NOMO-1 treated with DMSO at 0.1 percent for 48 hours (cell line): ENCODE measurements at regions not wholly inside any gene's neighbourhood (a gene's known extent, or its start where the extent isn't known, plus 50 kb on each side); places are given as distances from the start of the nearest gene placed in this dataset.
"Not testable (repeated sequence)": the region's sequence is repeated elsewhere in the genome, so short reads cannot be mapped to it uniquely, and the experiment has no call there.

Experiments
- DNase-seq: peaks from one replicate; lab custom pipeline; 2025; ENCODE audit not compliant: unreplicated experiment; lab: John Stamatoyannopoulos, UW

DNA sequence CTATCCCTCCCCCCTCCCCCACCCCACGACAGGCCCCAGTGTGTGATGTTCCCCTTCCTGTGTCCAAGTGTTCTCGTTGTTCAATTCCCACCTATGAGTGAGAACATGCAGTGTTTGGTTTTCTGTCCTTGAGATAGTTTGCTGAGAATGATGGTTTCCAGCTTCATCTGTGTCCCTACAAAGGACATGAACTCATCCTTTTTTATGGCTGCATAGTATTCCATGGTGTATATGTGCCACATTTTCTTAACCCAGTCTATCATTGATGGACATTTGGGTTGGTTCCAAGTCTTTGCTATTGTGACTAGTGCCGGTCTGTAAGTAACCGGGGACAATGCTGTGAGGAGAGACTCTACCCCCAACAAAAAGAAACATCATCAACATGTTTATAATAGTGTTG lies 217.2 kb downstream of the SEC23IP start:
- DNase-seq = not testable (repeated sequence)

DNA sequence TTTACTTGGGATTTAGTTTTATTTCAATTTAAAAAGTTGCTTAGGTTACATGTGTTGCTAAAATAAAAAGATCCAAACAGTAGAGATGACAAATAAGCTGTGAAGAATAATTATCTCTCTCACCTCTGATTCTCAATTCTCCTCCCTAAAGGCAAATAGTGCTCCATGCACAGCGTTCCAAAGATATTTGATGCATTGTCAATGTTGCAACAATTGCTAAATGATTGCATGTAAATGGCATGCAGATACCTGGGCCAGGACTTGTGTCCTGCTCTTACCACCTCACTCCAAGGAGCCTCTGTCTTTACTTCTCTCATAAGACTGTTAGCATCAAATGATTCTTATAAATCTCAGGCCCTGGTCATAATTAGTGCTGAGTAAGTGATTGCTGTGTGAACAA lies 217.7 kb downstream of the SEC23IP start:
- no peak for DNase-seq

DNA sequence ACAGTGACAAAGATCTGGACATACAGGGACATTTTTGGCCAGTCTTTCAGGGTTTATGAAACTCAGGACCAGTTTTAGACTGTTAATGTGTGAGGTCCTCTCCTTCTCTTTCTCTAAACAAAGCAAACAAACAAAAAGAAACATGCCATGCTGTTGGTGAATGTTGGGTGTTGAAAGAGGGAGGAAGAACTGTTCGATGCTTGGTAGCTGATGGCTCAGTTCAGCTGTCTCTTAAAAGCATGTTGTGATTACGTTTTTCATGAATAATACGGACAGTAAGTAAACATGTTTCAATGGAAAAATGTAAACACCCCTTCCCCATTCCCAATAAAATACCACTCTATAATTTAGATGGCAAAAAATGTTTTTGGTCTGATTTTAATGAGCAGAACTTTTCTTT lies 219.1 kb downstream of the SEC23IP start:
- no peak for DNase-seq

DNA sequence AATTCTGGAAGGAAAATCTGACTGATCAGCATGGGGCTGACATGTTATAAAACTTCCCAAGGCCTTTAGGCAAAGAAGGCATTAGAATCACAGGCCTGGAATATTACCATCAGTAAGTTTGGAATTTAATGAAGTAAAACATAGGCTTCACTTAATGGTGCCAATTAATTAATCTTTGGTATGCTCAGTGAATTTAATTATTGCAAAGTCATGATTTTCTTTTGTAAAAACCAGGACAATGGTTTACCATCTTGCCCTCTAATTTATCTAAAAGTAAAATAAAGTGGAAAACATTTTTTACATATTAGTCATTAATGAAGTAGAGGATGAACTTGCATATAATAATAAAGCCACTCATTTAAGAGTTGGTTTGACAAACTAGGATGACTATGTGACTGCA lies 220.3 kb downstream of the SEC23IP start:
- no peak for DNase-seq

DNA sequence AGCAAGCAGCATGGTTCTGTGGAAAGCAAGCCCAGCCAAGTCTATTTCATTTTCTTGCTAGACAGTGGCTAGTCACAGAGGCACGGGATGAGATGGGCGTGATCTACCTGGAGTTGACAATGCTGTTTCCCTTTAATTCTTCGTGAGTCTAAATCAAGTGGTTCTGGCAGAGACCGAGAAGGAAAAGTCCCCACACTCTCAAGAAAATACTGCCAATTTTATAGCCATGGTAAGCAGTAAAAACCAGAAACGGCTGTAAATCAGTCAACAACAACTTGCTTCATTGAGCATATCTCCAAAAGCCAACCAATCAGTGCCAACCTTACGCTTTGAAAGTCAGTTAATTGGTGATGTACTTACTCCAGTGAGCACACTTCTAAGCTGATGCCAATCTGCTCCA lies 223.4 kb downstream of the SEC23IP start:
- DNase-seq = no peak

DNA sequence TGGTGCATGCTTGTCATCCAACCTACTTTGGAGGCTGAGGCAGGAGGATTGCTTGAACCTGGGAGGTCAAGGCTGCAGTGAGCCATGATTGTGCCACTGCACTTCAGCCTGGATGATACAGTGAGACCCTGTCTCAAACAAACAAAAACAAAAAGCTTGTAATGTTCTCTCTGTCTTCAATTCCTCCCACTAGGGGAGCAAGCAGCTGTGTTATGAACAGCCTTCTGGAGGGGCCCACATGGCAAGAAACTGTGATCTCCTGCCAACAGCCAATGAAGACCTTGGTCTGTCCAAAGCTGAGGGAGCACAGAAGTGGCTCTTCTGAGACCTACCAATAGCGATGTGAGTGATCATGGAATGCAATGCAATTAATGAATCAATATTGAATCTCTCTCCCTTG lies 229.2 kb downstream of the SEC23IP start:
- DNase-seq = no peak

DNA sequence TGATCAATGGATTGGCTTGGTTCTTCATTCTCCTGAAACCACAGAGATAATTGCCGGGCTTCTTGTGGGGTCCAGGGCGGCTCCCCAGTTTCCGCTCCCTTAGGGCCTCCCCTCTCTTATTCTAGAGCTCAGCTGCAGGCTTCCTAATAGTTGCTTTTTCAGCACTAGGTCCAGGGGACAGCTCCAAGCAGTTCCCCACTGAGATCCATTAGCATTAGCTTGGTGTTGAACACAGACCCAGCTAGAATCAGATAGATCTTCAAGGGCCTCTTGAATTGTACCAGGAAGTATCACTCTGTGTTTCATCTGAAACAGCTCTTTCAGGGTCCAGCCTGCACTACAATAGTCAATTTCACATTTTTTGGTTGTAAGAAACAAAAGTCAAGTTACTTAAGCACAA lies 238.7 kb downstream of the SEC23IP start:
- DNase-seq = peak; percentile 1

DNA sequence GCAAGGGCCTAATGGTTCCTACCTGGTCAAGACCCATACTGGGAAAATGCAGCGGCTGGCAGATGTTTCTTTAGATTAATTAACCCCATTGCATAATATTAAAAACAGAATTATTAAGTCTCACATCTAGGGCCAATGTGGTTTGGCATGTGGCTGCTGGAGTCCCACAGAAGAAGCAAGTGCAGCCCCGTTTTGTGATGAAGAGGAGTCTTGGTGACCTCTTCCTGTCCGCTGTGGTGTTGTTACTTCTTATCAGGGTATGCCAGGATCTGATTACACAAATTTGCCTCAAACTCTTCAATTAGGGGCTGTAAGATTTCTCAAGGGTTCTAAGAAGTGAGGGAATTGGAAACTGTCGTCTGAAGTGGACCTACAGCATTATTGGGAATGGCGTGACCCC lies 240.3 kb downstream of the SEC23IP start:
- no peak for DNase-seq

DNA sequence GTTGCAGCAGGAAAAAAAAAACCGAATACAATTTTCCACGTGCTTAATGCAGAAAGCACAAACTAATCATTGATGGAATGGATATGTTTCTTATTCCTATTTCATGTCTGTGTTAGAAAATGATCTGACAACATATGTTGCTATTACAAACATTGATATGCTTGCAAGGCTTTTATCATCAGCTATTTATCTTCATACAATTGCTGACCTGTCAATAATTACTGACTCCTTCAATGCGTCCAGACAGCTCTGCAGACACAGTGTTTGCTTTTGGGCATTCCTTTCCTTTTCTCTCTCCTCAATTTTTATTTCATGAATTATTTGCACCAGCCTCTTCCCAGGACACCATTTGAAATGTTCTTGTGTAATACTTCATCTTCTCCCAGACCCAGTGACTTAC lies 246.2 kb downstream of the SEC23IP start:
- DNase-seq = no peak

DNA sequence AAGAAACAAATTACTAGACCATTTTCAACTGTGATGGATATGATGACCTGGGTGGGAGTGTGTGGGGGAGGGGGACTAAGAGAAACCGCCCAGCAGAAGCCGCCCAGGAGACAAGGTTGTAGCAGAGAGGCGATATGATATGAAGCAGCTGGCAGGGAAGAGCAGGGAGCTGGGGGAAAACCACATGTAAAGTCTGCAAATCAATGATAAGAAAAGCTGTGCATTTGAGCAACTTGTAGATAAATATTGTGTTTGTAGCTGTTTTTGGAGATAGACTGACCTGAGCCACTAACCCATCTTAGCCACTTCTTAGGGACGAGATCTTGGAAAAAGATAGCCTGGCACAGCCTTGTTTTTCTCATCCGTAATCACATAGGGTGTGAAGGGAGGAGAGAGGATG lies 252.6 kb downstream of the SEC23IP start:
- DNase-seq = no peak

DNA sequence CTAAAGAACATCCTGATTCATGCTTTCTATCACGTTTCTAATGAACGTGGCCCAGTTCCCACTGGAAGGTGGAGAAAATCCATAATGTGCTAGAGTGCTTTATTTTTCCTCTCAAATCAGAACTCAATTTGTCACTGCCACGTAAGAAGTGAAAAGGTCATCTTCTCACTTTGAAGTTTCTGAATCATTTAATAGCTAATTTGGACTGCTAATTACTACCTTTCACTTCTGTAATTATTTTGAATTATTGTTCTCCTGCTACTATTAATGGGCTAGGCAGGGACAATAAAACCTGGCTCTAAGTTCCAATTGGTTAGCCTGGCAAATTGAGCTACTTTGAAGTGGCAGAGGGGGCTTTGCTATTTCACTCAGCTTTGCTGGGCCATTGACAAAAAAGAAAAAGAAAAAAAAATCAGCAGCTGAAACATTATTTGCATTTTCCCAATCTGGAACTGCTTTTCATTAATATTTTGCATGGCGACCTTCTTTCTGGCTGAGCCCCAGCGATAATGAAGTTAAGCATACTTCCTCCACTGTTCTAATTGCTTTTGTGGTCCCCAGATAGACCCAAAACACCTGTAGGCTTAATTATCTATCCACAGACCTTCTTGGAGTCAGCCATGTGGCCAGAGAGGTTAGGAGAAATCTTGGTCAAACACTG lies 264.2 kb downstream of the SEC23IP start:
- no peak for DNase-seq

DNA sequence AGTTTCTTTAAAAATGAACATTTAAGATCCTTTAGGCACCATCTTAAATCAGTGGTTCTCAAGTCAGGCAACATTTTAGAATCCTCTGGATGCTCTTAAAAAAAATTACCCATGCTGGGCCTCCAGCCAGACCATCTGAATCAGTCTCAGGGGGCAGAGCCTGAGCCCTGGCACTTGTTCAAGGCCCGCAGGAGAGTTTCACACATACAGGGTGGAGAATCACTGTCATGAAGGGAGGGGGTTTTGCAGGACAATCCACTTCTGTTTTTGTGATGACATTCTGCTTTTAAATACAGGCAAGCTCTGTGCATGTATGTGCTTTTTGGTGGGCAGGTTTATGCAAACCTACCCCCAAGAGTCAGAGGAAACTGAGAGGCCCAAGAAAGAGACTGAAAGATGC lies 268.6 kb downstream of the SEC23IP start:
- DNase-seq = no peak

DNA sequence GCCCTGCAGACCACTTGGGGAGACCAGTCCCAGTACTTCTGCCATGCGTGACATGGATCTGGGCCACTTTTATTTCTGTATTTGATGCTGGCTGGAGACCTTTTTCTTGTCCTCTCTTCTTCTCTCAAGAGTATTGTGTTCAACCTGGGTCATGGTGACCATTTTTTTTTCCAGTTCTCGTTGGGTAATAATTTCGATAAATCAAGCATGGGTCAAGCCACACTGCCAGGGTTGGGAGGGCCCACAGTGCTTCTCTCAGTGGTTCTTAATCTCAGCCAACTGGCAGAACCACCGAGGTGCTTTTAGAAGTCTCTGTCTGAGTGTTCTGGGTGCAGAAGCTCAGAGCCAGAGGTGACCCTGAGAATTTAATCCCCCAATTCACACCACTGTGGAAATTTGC lies 269.9 kb downstream of the SEC23IP start:
- no peak for DNase-seq

DNA sequence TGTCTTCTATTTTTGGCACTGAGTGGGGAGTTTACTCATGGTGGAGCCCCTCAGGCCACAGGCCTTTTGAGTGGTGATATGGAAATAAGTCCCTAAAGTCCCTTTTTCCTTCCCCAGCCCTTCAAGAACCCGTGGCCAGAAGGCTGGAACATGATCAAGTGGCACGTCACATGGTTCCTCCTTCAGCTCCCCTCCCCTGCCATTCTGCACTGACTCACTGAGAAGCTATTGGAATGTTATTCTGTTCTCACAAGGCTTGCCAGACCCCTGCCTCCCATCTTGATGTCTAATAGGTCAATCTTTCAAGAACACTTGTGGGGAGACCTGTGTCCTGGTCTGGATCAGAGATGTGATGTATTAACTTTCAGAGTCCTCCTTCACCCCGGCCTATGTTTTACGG lies 279.8 kb downstream of the SEC23IP start:
- DNase-seq = no peak

DNA sequence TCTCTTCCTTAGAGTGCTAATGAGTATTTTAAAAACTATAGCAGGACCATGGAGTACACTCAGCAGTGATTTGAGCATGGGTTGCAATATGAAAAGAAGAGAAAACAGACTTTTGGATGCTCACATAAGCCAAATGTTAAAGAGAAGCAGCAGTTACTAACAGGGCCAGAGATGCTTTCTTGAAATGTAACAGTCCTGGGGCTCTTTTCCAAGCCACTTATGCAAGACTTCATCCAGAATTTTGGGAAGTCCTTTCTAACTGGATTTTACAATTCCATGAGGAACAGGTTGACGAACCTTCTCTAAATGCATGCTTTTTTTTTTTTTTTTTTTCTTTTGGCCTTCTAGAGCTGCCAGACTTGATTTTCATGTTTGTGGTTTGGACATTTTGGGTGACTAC lies 282.0 kb downstream of the SEC23IP start:
- no peak for DNase-seq

DNA sequence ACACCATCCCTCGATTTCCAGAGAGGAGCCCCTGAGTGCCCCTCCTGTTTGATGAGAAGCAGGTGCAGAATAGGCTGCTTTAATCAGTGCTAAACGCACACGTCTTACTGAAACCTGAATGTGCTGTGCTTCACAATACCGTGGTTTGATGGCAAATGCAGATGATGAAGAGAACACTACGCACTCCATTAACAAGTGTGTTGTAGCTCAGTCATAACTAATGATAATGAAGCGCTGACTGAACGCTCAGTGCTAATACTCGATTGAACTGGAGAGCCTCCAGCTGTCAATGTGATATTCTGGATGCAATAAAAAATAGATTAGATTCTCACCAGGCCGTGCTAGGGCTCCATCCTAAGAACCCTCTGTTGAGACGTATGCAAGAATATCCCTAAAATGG lies 279.7 kb upstream of the PLPP4 start:
- DNase-seq = no peak

DNA sequence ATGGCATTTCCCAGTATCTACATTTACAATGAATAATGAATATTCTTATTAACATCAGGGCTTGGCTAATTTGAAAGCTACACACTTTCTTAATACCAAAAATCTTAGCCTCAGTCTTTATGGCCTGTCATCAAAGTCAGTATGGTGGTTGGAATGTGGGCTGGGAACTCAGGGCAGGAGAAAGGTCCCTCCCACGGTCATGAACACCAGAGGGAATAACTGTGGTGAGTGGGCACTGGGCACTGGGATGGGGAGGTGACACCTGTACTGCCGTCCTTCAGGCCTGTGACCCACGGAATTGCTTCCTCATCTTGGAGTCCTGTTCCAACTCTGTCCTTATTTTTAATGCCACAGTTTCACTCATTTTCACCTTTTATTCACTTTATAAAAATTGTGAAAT lies 276.9 kb upstream of the PLPP4 start:
- DNase-seq = no peak

DNA sequence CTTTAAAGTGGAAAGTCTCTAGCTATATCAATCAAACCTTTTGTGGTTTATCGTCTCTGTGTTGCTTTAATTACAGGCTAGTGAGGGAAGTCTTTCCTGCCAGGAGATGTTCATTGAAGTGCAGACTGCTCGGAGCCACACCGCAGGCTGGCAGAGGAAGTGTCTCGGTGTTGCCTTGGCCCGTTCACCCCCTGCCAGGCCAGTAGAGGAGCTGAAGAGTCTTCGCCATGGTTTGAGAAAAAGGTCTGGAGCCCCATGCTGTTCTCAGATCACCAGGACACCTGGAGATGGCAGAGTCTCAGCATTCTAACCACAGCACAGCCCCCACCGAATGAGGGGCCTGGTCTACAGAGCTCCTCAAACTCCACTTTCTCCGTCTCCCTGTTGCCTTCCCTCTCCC lies 275.9 kb upstream of the PLPP4 start:
- no peak for DNase-seq

DNA sequence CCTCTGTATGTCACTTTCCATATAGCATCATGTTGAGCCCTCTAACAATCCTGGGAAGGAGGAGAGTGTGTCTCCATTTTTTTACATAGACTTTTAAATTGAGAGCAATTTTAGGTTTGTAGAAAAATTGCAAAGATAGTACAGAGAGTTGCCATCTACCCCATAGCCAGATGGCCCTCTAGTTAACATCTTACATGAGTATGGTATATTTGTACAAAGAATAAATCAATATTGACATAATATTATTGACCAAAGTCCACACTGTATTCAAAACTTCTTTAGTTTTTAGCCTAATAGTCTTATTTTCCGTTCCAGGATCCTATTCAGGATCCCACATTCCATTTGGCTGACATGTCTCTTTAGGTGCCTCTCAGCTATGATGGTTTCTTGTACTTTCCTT lies 274.6 kb upstream of the PLPP4 start:
- DNase-seq = no peak

DNA sequence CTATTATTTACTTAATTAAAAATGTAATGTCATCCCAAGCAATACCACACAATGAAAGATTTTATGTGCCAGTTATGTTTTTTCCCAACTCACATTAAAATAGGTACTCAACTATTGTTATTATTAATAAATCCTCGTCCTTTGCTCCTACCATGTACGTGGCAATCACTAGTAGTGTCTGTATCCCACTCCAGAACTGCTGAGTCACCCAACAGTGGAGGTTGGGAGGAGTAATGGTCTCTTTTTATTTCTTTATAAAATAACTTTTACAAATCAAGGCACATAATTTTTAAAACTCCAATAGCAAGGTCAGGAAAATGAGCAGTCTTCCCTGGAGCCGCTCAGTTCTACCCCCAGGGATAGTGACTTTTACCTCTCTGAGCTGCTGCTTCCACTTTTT lies 273.5 kb upstream of the PLPP4 start:
- no peak for DNase-seq

DNA sequence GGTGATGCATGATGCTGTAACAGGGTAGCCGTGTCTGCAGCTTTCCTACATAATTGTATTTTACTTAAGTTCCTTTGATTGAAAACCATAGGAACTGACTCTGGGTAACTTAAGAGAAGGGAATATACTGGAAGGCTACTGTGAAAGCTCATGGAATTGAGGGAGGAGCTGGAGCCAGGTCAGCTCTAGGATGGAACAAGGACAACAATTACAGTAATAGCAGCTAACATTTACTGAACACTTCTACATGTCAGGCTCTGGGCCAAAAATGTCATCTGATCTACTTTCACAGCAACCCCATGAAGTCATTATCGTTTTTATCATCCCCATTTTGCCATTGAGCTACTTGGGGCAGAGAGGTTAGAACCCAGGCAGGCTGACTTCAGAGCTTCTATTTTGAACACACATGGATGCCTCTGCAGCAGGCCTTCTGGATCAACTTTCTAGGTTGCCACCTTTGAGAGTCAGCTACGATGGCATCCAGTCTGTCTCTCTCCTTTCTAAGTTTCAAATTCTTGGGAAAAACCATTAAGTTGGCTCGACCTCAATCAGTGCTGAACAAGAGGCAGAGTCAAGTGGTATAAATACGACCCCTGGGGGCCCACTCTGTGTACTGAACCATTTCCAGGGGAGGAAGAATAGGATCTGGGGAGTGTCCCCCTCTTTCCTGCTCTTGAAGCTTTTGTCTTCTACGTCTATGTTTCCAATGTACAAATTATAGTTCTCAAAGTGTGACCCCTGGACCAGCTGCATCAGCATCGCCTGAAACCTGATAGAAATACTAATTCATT lies 272.3 kb upstream of the PLPP4 start:
- DNase-seq = no peak

DNA sequence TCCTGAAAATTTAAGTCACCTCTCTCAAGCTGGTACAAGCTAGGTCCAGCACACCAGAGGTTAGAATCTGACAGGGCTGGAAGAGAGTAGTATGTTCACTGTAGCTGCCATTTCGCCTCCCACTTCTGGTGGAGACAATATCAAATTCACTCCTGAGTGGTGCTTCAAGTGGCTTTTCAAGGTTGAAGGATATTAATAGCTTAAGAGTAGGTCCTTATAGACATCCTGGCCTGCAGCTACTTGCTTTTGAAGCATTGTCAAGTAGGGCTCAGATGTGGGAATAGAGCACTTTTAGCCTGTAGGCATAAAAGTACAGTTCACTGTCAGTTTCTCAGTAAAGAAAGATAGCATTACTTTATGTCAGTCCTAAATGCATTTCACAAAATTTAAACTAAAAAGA lies 270.5 kb upstream of the PLPP4 start:
- DNase-seq = no peak

DNA sequence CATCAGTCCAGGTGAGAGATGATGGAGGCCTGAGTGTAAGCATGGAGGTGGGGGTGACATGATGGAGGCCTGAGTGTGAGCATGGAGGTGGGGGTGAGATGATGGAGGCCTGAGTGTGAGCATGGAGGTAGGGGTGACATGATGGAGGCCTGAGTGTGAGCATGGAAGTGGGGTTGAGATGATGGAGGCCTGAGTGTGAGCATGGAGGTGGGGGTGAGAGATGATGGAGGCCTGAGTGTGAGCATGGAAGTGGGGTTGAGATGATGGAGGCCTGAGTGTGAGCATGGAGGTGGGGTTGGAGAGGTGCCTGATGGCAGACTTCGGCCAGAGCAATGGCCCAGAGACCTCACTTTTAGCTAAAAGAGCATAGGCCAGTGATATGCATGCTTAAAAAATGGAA lies 269.9 kb upstream of the PLPP4 start:
- DNase-seq = not testable (repeated sequence)
